CD4-positive, alpha-beta memory T cell (primary cell): ENCODE measurements at regions not wholly inside any gene's neighbourhood (a gene's known extent, or its start where the extent isn't known, plus 50 kb on each side); places are given as distances from the start of the nearest gene placed in this dataset.

ENCODE experiments used
- CTCF ChIA-PET: fragments of 350-600 bp; sonication (Branson Sonifier 250); formaldehyde crosslinking; loops from one replicate; lab custom pipeline; 2021; ENCODE audit warnings: inconsistent platforms; ENCODE audit not compliant: partially characterized antibody; lab: Charles Lee
- POLR2A ChIA-PET: fragments of 350-600 bp; sonication (Branson Sonifier 250); formaldehyde crosslinking; loops from one replicate; lab custom pipeline; 2021; ENCODE audit not compliant: partially characterized antibody; lab: Charles Lee
- DNase-seq, 5 donors: peaks; one replicate each; pipeline versions ENCODE4 v3.0.0 to v3.0.0-alpha.2; 2020 to 2022; ENCODE audit warnings: mixed read lengths in 1 of 5
- H3K27ac ChIP-seq: one replicate; pipeline ENCODE4 v1.7.0; 2013; ENCODE audit warnings: low read depth, low read length
- H3K27me3 ChIP-seq: 2 replicates; pipeline ENCODE4 v1.7.0; 2013; ENCODE audit warnings: mild to moderate bottlenecking, low read length, moderate library complexity; ENCODE audit not compliant: insufficient read depth
- H3K36me3 ChIP-seq: 2 replicates; pipeline ENCODE4 v1.7.0; 2013; ENCODE audit warnings: mild to moderate bottlenecking, low read length, moderate library complexity; ENCODE audit not compliant: insufficient read depth
- H3K4me1 ChIP-seq: 2 replicates; pipeline ENCODE4 v1.7.0; 2013; ENCODE audit warnings: mild to moderate bottlenecking, low read length, moderate library complexity; ENCODE audit not compliant: insufficient read depth
- H3K4me3 ChIP-seq, 2 donors: one replicate each; pipeline ENCODE4 v1.7.0; 2013; ENCODE audit warnings: low read length in 2 of 2, mild to moderate bottlenecking in 1 of 2
- H3K9me3 ChIP-seq, 2 donors: one replicate each; pipeline ENCODE4 v1.7.0; 2013; ENCODE audit warnings: low read length in 2 of 2, control low read depth in 1 of 2; ENCODE audit not compliant: control insufficient read depth in 1 of 2
- H3K27ac Mint-ChIP-seq, 7 donors: one replicate each; pipeline ENCODE4 v1.8.0; 2020 to 2021; ENCODE audit warnings: mixed read lengths in 7 of 7, mild to moderate bottlenecking in 6 of 7, inconsistent platforms in 3 of 7, moderate library complexity in 3 of 7
- H3K27me3 Mint-ChIP-seq, 2 donors: one replicate each; pipeline ENCODE4 v1.8.0; 2020 to 2021; ENCODE audit warnings: mixed read lengths in 2 of 2
- H3K36me3 Mint-ChIP-seq, 2 donors: one replicate each; pipeline ENCODE4 v1.8.0; 2020 to 2021; ENCODE audit warnings: mixed read lengths in 2 of 2, inconsistent platforms in 1 of 2, mild to moderate bottlenecking in 1 of 2
- H3K4me1 Mint-ChIP-seq, 4 donors: one replicate each; pipeline ENCODE4 v1.8.0; 2020 to 2021; ENCODE audit warnings: mixed read lengths in 4 of 4, mild to moderate bottlenecking in 1 of 4
- H3K4me3 Mint-ChIP-seq, 8 donors: one replicate each; pipeline ENCODE4 v1.8.0; 2020 to 2021; ENCODE audit warnings: mixed read lengths in 8 of 8, mild to moderate bottlenecking in 7 of 8, moderate library complexity in 6 of 8, inconsistent platforms in 3 of 8
- H3K9me3 Mint-ChIP-seq, 8 donors: one replicate each; pipeline ENCODE4 v1.8.0; 2020 to 2021; ENCODE audit warnings: mixed read lengths in 8 of 8, mild to moderate bottlenecking in 5 of 8, inconsistent platforms in 3 of 8, moderate library complexity in 1 of 8
- intact Hi-C: fragments of 100-400 bp; cut with micrococcal nuclease; formaldehyde crosslinking; loops from one replicate; pipeline ENCODE4 v1.15.1; 2023

DNA sequence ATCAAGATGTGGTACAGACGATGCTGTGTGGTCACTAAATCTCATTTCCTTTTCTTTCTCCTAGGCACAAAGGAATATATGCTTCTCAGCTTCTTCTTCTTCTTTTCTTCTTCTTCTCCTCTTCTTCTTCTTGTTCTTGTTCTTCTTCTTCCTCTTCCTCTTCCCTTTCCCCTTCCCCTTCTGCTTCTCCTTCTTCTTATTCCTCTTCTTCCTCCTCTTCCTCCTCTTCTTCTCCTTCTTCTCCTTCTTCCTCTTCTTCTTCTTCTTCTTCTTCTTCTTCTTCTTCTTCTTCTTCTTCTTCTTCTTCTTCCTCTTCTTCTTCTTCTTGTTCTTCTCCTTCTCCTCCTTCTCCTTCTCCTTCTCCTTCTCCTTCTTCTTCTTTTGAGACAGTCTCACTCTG lies 190.4 kb upstream of the DTNBP1 start:
- DNase-seq: no peak
- H3K27me3 ChIP-seq: no peaks in the 10 kb centered on the region
- no peaks in the 10 kb centered on the region for H3K9me3 ChIP-seq
- Mint-ChIP-seq H3K27ac (no peak overlapping the region), H3K4me1 (no peaks in the 10 kb centered on the region), H3K27me3 (peaks cover 0 to 7% of the 10 kb centered on the region in 2 donors), H3K4me3 (no peak overlapping the region), H3K36me3 (no peaks in the 10 kb centered on the region), H3K9me3 (peaks cover 0 to 1% (median 0%) of the 10 kb centered on the region in 8 donors)
- POLR2A ChIA-PET: no interaction called here
- H3K4me1 ChIP-seq: no peaks in the 10 kb centered on the region
- H3K27ac ChIP-seq: no peak overlapping the region
- H3K4me3 ChIP-seq: no peak overlapping the region
- CTCF ChIA-PET: no interaction called here
- no peaks in the 10 kb centered on the region for H3K36me3 ChIP-seq
- intact Hi-C loops: no loop called here

DNA sequence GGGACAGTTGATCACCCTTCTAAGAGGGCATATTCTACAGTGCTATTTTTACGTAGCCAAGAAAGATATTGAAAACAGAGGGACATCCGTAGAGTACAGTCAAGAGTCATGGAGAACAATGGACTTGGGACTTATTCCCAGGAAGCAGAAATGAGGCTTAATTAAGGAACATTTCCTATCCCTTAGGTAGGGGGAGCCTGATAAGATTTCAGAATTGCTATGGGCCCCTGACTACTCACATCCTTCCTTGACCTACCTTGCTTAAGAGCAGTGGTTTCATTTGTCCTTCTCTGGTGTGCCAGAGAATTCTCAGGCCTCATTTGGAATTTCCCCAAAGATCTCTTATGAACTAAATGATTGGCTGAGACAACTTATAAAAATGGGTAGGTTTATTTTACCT lies 189.5 kb upstream of the DTNBP1 start:
- Histone ChIP-seq H3K4me1 (no peaks in the 10 kb centered on the region), H3K9me3 (no peaks in the 10 kb centered on the region), H3K36me3 (no peaks in the 10 kb centered on the region), H3K4me3 (no peak overlapping the region), H3K27me3 (no peaks in the 10 kb centered on the region), H3K27ac (no peak overlapping the region)
- CTCF ChIA-PET: interaction anchor here (0.9 kb wide), 1 partner anchor 13 kb away, joined by 3 read pairs; no protein-coding TSS in a partner anchor
- Mint-ChIP-seq H3K27ac (no peak overlapping the region), H3K4me3 (no peak overlapping the region), H3K27me3 (peaks cover 2% of the 10 kb centered on the region in 2 donors), H3K9me3 (no peaks in the 10 kb centered on the region), H3K4me1 (no peaks in the 10 kb centered on the region), H3K36me3 (no peaks in the 10 kb centered on the region)
- DNase-seq: no peak
- POLR2A ChIA-PET: no interaction called here
- intact Hi-C loops: no loop called here

DNA sequence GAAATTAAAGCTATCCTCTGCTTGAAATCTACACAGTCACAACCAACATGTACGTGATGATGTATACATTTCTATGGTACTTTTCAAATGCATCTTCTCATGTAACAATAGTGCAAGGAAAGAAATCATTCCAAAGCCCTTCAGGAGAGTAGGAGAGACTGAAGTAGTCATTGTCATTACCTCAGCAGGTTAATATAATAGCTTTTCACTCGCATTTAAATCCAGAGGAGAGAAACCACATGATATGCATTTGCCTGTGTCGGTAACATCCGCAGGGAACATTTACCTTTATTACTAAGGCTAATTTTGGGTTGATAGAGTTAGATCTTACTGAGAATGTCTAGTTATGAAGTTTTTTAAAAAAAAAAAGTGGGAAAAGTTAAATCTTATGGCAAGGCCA lies 186.6 kb upstream of the DTNBP1 start:
- no peaks in the 10 kb centered on the region for H3K36me3 Mint-ChIP-seq

DNA sequence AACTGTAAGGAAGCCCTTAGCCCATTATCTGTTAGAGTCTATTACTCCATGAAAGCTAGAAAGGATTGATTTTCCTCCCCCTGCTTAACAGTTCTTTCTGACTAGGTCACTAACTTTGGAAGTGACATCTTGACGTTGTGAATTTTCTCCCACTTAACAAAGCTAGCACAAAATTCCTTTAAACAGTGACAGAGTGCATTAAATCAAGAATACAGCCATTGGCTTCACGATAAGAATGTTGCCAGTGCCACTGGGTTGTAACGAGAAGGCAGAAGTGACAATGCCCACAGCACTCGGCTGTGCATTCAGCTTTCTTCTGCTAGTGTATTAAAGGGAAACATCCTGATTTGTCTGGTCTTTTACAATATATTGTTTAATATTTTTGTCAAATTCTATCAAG lies 182.7 kb upstream of the DTNBP1 start:
- Mint-ChIP-seq H3K4me3 (no peak overlapping the region), H3K9me3 (no peaks in the 10 kb centered on the region), H3K27me3 (peaks cover 3% of the 10 kb centered on the region in 2 donors), H3K4me1 (no peaks in the 10 kb centered on the region), H3K36me3 (no peaks in the 10 kb centered on the region), H3K27ac (no peak overlapping the region)
- H3K4me3 ChIP-seq: no peak overlapping the region
- H3K36me3 ChIP-seq: no peaks in the 10 kb centered on the region
- ChIA-PET CTCF (no interaction called here), POLR2A (no interaction called here)
- intact Hi-C loops: no loop called here
- no peak overlapping the region for H3K27ac ChIP-seq
- no peak for DNase-seq
- no peaks in the 10 kb centered on the region for H3K9me3 ChIP-seq
- H3K4me1 ChIP-seq: no peaks in the 10 kb centered on the region
- no peaks in the 10 kb centered on the region for H3K27me3 ChIP-seq

More for the DNA sequence above, 186.6 kb upstream of the DTNBP1 start:
- no peaks in the 10 kb centered on the region for H3K4me1 ChIP-seq
- ChIA-PET CTCF (no interaction called here), POLR2A (no interaction called here)
- H3K36me3 ChIP-seq: no peaks in the 10 kb centered on the region
- Mint-ChIP-seq H3K9me3 (no peaks in the 10 kb centered on the region), H3K27me3 (peaks cover 2% of the 10 kb centered on the region in 2 donors), H3K4me1 (no peaks in the 10 kb centered on the region), H3K4me3 (no peak overlapping the region), H3K27ac (no peak overlapping the region)
- H3K27me3 ChIP-seq: no peaks in the 10 kb centered on the region
- no peak overlapping the region for H3K4me3 ChIP-seq
- no peaks in the 10 kb centered on the region for H3K9me3 ChIP-seq
- no peak overlapping the region for H3K27ac ChIP-seq
- no peak for DNase-seq
- intact Hi-C loops: no loop called here

DNA sequence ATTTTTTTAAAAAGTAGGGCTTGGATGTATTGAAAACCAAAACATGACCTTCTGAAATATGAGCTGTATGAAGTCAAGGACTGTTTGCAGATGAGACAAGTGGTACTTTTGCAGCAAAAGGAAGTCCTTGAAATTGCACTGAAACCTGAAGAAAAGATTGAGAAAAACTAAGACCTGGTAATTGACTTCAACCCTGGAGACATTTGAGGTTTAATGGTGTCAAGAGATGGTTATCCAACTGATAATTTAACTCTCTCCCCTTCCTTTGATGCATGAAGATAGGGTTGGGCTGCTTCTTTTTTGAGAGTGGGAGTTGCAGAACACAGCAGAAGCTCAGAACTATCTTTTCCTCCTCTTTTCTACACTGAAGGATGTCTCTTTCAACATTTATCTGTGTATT lies 180.9 kb upstream of the DTNBP1 start:
- Histone ChIP-seq H3K9me3 (no peaks in the 10 kb centered on the region), H3K27me3 (no peaks in the 10 kb centered on the region), H3K4me1 (no peaks in the 10 kb centered on the region), H3K36me3 (no peaks in the 10 kb centered on the region), H3K4me3 (no peak overlapping the region), H3K27ac (no peak overlapping the region)
- intact Hi-C loops: no loop called here
- Mint-ChIP-seq H3K4me1 (no peaks in the 10 kb centered on the region), H3K27ac (no peak overlapping the region), H3K9me3 (no peaks in the 10 kb centered on the region), H3K27me3 (peaks cover 7 to 9% of the 10 kb centered on the region in 2 donors), H3K4me3 (no peak overlapping the region), H3K36me3 (no peaks in the 10 kb centered on the region)
- DNase-seq: no peak
- CTCF ChIA-PET: no interaction called here
- POLR2A ChIA-PET: no interaction called here

DNA sequence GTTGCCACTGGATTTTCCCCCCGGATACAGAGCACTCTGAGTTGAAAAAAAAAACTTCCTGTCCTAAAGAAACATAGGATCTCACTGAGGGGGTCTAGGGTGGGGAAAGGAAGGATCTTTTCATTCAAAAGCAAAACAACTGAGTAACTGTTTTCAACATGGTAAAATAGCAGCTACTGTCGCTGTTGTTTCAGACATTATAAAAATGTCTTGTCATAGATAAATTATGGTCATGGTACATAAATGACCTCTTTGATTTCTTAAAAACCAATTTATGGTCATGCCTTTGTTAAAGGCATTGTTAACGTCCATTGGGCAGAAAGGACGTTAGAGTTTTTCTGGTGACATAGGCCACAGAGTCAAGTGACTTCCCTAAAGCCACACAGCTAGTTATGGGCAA lies 180.4 kb upstream of the DTNBP1 start:
- no peak overlapping the region for H3K27ac Mint-ChIP-seq
- CTCF ChIA-PET: no interaction called here

DNA sequence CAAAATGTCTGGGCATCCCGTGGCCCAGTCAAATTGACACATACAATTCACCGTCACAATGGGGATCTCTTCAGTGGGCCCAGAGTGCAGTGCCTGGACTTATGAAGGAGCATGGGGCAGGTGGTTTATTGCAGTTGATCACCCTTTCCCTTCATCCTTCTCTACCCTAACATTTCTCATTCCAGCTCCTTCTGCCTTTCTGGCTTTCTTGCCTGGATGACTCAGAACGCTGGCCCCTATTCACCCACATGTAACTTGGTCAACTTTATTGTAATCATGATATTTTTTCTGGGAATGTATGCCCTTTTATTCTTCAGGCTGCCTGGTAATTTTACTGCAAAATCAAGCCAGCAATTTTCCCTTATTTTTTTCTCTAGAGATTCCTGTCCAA lies 179.9 kb upstream of the DTNBP1 start:
- peaks cover 7% of the 10 kb centered on the region in 2 donors for H3K27me3 Mint-ChIP-seq
- H3K36me3 ChIP-seq: no peaks in the 10 kb centered on the region
- intact Hi-C loops: no loop called here
- POLR2A ChIA-PET: no interaction called here
- H3K36me3 Mint-ChIP-seq: no peaks in the 10 kb centered on the region
- no peak overlapping the region for H3K27ac Mint-ChIP-seq
- H3K4me1 ChIP-seq: no peaks in the 10 kb centered on the region
- H3K4me1 Mint-ChIP-seq: no peaks in the 10 kb centered on the region
- H3K27ac ChIP-seq: no peak overlapping the region
- no peak for DNase-seq
- H3K4me3 Mint-ChIP-seq: no peak overlapping the region
- CTCF ChIA-PET: no interaction called here
- no peaks in the 10 kb centered on the region for H3K27me3 ChIP-seq
- H3K9me3 ChIP-seq: no peaks in the 10 kb centered on the region
- H3K4me3 ChIP-seq: no peak overlapping the region
- no peaks in the 10 kb centered on the region for H3K9me3 Mint-ChIP-seq

More for the DNA sequence above, 180.4 kb upstream of the DTNBP1 start:
- Mint-ChIP-seq H3K4me3 (no peak overlapping the region), H3K9me3 (no peaks in the 10 kb centered on the region), H3K27me3 (peaks cover 7 to 9% of the 10 kb centered on the region in 2 donors), H3K4me1 (no peaks in the 10 kb centered on the region), H3K36me3 (no peaks in the 10 kb centered on the region)
- intact Hi-C loops: no loop called here
- Histone ChIP-seq H3K9me3 (no peaks in the 10 kb centered on the region), H3K36me3 (no peaks in the 10 kb centered on the region), H3K4me3 (no peak overlapping the region), H3K4me1 (no peaks in the 10 kb centered on the region), H3K27me3 (no peaks in the 10 kb centered on the region), H3K27ac (no peak overlapping the region)
- DNase-seq: no peak
- POLR2A ChIA-PET: no interaction called here
